PC-9 (cell line): ENCODE measurements at regions not wholly inside any gene's neighbourhood (a gene's known extent, or its start where the extent isn't known, plus 50 kb on each side); places are given as distances from the start of the nearest gene placed in this dataset.

ENCODE experiments used
- BruUV-seq: library from RNA; stranded (reverse); fragments of 400-500 nt; replicated peaks from 2 replicates; lab custom pipeline; 2021; lab: Mats Ljungman, UMichigan
- CTCF ChIA-PET: fragments of 300-600 bp; sonication (Branson Sonifier 250); formaldehyde crosslinking; loops from one replicate; lab custom pipeline; 2022; ENCODE audit warnings: antibody characterized with exemption; lab: Charles Lee
- POLR2A ChIA-PET: fragments of 300-600 bp; sonication (Branson Sonifier 250); formaldehyde crosslinking; loops from one replicate; lab custom pipeline; 2022; ENCODE audit warnings: antibody characterized with exemption; ENCODE audit not compliant: unreplicated experiment; lab: Charles Lee
- DNase-seq, 2 experiments: peaks; one replicate each; pipeline versions ENCODE4 v3.0.0 to v3.0.0-alpha.2; 2015 to 2022; ENCODE audit warnings: mixed read lengths in 1 of 2
- H2AFZ ChIP-seq: fragments of 200-600 bp; sonication (generic); 2 replicates; pipeline ENCODE4 v1.8.1; 2017; ENCODE audit warnings: antibody characterized with exemption
- H3F3A ChIP-seq: fragments of 200-600 bp; sonication (generic); 2 replicates; pipeline ENCODE4 v1.8.1; 2017; ENCODE audit warnings: antibody characterized with exemption, mild to moderate bottlenecking, low read depth; ENCODE audit not compliant: insufficient read depth
- H3K27ac ChIP-seq: fragments of 200-600 bp; sonication (generic); 2 replicates; pipeline ENCODE4 v1.6.1; 2016; ENCODE audit warnings: mixed run types
- H3K27me3 ChIP-seq: fragments of 200-600 bp; sonication (generic); 2 replicates; pipeline ENCODE4 v1.6.1; 2016; ENCODE audit warnings: low read depth, mixed run types; ENCODE audit not compliant: insufficient read depth
- H3K36me3 ChIP-seq: fragments of 200-600 bp; sonication (generic); 2 replicates; pipeline ENCODE4 v1.6.1; 2016; ENCODE audit warnings: low read depth, mixed run types
- H3K4me1 ChIP-seq: fragments of 200-600 bp; sonication (generic); replicated peaks from 2 replicates; pipeline ENCODE4 v1.6.1; 2016; ENCODE audit warnings: mixed run types; ENCODE audit not compliant: insufficient read depth
- H3K4me2 ChIP-seq: fragments of 200-600 bp; sonication (generic); 2 replicates; pipeline ENCODE4 v1.6.1; 2017; ENCODE audit warnings: mixed run types
- H3K4me3 ChIP-seq: fragments of 200-600 bp; sonication (generic); 2 replicates; pipeline ENCODE4 v1.6.1; 2016; ENCODE audit warnings: mixed run types
- H3K79me2 ChIP-seq: fragments of 200-600 bp; sonication (generic); 2 replicates; pipeline ENCODE4 v1.6.1; 2017; ENCODE audit warnings: low read depth, mixed run types
- H3K9me2 ChIP-seq: fragments of 200-600 bp; sonication (generic); 2 replicates; pipeline ENCODE4 v1.8.1; 2017; ENCODE audit warnings: mild to moderate bottlenecking; ENCODE audit not compliant: insufficient read depth
- H3K9me3 ChIP-seq: fragments of 200-600 bp; sonication (generic); 2 replicates; pipeline ENCODE4 v1.8.1; 2016; ENCODE audit warnings: low read depth; ENCODE audit not compliant: insufficient read depth
- H4K20me1 ChIP-seq: fragments of 200-600 bp; sonication (generic); 2 replicates; pipeline ENCODE4 v1.8.1; 2017; ENCODE audit not compliant: insufficient read depth
- CTCF ChIP-seq: fragments of 200-600 bp; sonication (generic); conservative IDR thresholded peaks from 2 replicates; pipeline ENCODE4 v1.6.1; 2017; ENCODE audit warnings: mixed run types, antibody characterized with exemption, mild to moderate bottlenecking, moderate library complexity
- EZH2 ChIP-seq: fragments of 200-600 bp; sonication (generic); IDR thresholded peaks from 2 replicates; pipeline ENCODE4 v1.8.0; 2017; ENCODE audit warnings: antibody characterized with exemption, low read depth
- intact Hi-C: fragments of 100-400 bp; cut with micrococcal nuclease; formaldehyde crosslinking; loops from one replicate; pipeline ENCODE4 v1.10.0; 2022; ENCODE audit not compliant: unreplicated experiment

DNA sequence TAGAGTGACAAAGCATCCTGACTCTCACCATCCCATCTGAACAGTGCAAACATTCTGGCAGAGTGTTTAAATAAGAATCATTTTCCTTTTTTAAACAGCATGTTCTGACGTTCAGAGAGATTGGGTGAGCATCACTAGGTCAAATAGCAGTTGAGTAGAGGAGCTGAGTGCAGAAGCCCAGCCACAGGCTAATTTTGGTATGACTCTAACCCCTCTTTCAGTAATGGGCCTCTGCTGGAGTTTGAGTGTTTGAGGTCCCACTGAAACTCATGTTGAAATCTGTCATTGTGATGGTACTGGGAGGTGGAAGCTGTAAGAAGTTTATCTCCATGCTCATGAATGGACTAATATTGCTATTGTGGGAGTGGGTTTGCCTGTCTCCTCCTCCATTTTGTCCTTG is 194.4 kb downstream of the SALL1 start:
- Histone ChIP-seq H3K36me3 (no peaks in the 10 kb centered on the region), H3K27ac (no peak overlapping the region), H3K4me1 (no peaks in the 10 kb centered on the region), H3K79me2 (no peaks in the 10 kb centered on the region), H3K27me3 (peaks cover 41% of the 10 kb centered on the region), H3K9me2 (no peaks in the 10 kb centered on the region), H3F3A (no peaks in the 10 kb centered on the region), H3K4me3 (no peak overlapping the region), H3K9me3 (no peaks in the 10 kb centered on the region), H4K20me1 (no peaks in the 10 kb centered on the region), H3K4me2 (no peak overlapping the region), H2AFZ (no peak overlapping the region)
- ChIA-PET CTCF (no interaction called here), POLR2A (no interaction called here)
- no peak for DNase-seq
- TF ChIP-seq CTCF = no peak
- TF ChIP-seq EZH2 = no peak
- BruUV-seq = no TSS peak
- intact Hi-C loops = no loop called here

DNA sequence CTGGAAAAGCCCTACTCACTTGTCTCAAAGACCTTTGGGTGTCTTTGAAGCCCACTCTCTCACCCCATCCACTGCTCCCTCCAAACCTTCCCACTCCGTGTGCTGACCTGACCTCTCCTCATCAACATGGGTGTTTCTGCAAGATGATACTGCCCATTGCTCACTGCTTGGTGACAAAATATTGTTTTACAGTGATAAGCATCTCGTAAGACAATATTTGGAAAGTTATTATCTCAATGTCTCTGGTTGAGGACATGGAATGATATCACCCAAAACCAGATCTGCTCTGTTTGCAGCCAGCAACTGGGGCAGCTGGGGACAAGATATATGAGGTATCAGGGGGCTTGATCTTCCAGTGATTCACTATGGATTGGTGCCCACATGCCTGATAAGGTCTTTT is 195.8 kb downstream of the SALL1 start:
- BruUV-seq = no TSS peak

DNA sequence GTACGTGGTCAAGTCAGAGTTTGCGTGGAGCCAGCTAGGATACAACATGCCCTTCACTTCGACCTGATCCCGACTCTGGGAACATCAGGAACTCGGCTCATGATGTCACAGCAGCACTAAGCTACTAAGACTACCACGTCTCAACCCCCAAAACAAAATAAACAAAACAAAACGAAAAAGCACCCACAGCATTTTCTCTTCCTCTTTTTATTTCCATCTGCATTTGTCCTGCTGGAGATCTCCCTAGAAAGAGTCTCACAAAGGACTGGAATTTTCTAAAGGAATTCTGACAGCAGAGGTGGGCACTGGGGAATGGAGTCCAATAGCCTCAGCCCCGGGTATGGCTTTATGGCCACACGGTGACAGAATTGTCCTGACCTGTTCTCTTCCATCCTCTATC is 196.6 kb downstream of the SALL1 start:
- Histone ChIP-seq H3K27ac (no peak overlapping the region), H3F3A (no peaks in the 10 kb centered on the region), H2AFZ (no peak overlapping the region), H3K79me2 (no peaks in the 10 kb centered on the region), H3K4me3 (no peak overlapping the region), H3K9me3 (no peaks in the 10 kb centered on the region), H3K9me2 (no peaks in the 10 kb centered on the region), H4K20me1 (no peaks in the 10 kb centered on the region), H3K36me3 (no peaks in the 10 kb centered on the region), H3K27me3 (peaks cover 46% of the 10 kb centered on the region), H3K4me1 (no peaks in the 10 kb centered on the region), H3K4me2 (no peak overlapping the region)
- BruUV-seq = no TSS peak
- ChIA-PET POLR2A (interaction anchor here (0.6 kb wide), 1 partner anchor 1690 kb away, joined by 10 read pairs; no protein-coding TSS in a partner anchor), CTCF (no interaction called here)
- no peak for DNase-seq
- TF ChIP-seq CTCF (no peak), EZH2 (no peak)
- intact Hi-C loops = no loop called here

More for the DNA sequence above, 195.8 kb downstream of the SALL1 start:
- Histone ChIP-seq H3K4me2 (no peak overlapping the region), H3K9me3 (no peaks in the 10 kb centered on the region), H3K27ac (no peak overlapping the region), H3F3A (no peaks in the 10 kb centered on the region), H3K4me3 (no peak overlapping the region), H4K20me1 (no peaks in the 10 kb centered on the region), H3K36me3 (no peaks in the 10 kb centered on the region), H3K9me2 (no peaks in the 10 kb centered on the region), H3K27me3 (peaks cover 46% of the 10 kb centered on the region), H2AFZ (no peak overlapping the region), H3K79me2 (no peaks in the 10 kb centered on the region), H3K4me1 (no peaks in the 10 kb centered on the region)
- intact Hi-C loops = no loop called here
- no peak for DNase-seq
- TF ChIP-seq CTCF (no peak), EZH2 (no peak)
- CTCF ChIA-PET = no interaction called here
- POLR2A ChIA-PET = no interaction called here
